GM18498 (cell line): ENCODE measurements at regions not wholly inside any gene's neighbourhood (a gene's known extent, or its start where the extent isn't known, plus 50 kb on each side); places are given as distances from the start of the nearest gene placed in this dataset.
"Not testable (repeated sequence)": the region's sequence is repeated elsewhere in the genome, so short reads cannot be mapped to it uniquely, and the experiment has no call there.

Experiments
- ATAC-seq: cut with Tn5 transposase; IDR thresholded peaks from one replicate; pipeline ENCODE4 v1.9.1; 2021; ENCODE audit warnings: mild to moderate bottlenecking, moderate library complexity; ENCODE audit not compliant: unreplicated experiment

DNA sequence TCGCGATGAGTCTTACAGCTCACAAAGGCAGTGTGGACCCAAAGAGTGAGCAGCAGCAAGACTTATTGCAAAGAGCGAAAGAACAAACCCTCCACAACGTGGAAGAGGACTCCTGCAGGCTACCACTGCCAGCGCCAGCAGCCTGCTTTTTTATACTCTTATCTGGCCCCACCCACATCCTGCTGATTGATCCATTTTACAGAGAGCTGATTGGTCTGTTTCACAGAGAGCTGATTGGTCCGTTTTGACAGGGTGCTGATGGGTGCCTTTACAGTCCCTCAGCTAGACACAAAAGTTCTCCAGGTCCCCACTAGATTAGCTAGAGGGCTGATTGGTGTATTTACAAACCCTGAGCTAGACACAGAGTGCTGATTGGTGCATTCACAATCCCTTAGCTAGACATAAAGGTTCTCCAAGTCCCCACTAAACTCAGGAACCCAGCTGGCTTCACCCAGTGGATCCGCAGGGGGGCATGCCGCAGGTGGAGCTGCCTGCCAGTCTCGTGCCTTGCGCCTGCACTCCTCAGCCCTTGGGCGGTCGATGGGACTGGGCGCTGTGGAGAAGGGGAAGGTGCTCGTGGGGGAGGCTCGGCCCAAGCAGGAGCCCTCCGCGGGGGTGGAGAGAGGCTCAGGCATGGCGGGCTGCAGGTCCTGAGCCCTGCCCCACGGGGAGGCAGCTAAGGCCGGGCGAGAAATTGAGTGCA lies 75.7 kb downstream of the QDPR start:
- ATAC-seq, result not testable (repeated sequence)

DNA sequence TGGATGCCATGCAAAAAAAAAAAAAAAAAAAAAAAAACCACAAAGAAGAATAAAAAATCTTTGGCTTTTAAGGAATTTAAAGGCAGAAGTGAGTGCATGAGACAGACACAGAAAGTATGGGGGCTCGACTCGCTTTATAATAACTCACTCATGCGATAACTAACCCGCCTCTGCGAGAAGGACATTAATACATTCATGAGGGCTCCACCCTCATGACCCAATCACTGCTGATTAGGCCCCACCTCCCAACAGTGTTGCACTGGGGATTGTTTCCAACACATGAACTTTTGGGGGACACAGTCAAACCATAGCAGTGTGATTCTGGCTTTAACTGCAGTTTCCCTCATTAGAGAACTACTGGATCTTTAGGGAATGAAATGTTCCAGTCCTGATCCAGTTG lies 78.1 kb downstream of the QDPR start:
- ATAC-seq, result no peak

DNA sequence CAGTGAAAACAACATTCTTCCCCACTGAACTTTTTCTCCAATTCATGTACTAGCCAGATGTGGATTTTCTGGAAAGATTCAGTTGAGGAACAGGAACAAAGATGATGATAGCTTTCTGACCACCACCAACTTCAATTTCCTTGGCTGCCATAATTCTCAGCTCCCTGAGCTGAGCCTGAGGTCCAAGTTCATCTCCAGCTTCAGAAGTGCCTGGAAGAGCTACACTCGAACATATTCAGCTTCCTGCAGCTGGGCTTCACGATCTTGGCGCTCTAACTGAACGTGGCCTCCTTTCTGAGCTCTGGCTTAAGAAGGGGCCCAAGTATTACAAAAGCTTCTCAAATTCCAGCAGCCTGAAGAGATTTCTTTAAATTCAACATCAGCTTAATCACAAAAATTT lies 83.9 kb downstream of the QDPR start:
- no peak for ATAC-seq

DNA sequence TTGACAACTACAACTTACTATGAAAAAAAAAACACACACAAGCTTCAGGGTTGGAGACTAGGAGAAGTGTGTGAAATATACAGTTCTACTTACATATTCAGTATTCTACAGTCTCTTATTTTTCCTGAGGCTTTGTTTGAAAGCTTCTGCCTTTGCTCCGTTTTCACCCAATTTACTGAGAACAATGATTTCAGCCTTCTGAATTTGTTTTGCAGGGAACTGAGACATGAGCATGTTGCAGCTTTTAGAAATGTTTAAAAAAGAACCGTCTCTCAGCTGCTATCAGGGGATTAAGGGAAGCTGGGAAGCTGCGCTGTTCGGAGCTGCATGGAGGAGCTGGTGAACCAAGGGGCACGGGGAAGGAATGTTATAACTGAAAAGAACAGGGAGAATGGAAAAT lies 85.7 kb downstream of the QDPR start:
- no peak for ATAC-seq

DNA sequence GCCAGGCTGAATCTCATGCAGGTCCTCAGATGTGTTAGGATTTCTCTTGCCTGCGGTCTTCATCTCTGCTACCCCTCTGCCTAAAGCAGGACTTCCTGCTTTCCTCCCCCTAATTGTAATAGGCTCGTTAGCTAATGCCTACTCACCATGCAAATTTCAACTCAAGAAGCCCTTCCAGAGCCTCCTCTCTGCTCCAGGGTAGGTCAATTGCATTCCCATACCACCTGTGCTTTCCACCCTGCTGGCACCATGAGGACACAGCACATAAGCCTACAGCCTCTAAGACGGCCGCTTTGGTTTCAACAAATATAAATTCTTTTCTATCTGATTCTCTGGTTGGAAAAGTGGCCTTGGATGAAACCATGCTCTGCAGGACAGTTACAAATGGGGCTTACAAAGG lies 93.9 kb downstream of the QDPR start:
- no peak for ATAC-seq

DNA sequence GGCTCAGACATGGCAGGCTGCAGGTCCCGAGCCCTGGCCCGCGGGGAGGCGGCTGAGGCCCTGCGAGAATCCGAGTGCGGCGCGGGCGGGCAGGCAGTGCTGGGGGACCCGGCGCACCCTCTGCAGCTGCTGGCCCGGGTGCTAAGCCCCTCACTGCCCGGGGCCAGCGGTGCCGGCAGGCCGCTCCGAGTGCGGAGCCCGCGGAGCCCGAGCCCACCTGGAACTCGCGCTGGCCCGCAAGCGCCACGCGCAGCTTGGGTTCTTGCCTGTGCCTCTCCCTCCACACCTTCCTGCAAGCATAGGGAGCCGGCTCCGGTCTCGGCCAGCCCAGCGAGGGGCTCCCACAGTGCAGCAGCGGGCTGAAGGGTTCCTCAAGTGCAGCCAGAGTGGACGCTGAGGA lies 97.5 kb downstream of the QDPR start:
- no peak for ATAC-seq

DNA sequence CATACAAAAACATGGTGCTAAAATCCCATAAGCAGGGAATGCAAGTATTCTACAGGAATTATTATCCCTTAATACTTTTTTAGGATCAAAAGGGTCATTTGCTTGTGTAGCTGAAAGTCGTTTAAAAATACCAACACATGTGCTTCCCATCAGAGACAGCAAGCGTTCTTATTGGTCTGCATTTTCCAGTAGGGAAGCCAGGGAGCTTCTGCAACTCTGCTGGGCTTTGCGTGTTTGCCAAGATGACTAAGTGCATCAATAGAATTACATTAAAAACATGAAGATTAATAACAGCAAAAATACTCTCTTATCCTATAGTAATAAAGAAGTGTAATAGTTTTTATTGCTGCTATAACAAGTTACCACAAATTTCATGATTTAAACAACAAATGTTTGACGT lies 111.2 kb downstream of the QDPR start:
- no peak for ATAC-seq

DNA sequence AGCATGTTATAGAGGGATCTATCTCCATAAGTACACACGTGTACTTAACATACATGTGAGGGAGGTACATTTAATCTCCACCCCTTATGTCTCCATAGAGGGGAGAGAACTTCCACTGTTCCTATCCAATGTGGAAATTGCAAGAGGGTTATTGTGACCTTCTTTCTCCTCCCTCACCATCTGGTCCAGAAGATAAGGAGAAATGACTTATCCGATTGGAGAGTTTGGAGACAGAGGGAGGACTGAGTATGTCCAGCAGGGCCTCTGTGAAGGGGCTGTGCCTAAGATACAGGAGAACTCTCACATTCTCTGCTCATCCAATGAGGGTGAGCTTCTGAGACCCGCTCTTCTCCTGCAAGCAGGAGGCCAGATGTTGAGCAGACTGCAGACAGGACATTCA lies 113.1 kb downstream of the QDPR start:
- ATAC-seq, result no peak

DNA sequence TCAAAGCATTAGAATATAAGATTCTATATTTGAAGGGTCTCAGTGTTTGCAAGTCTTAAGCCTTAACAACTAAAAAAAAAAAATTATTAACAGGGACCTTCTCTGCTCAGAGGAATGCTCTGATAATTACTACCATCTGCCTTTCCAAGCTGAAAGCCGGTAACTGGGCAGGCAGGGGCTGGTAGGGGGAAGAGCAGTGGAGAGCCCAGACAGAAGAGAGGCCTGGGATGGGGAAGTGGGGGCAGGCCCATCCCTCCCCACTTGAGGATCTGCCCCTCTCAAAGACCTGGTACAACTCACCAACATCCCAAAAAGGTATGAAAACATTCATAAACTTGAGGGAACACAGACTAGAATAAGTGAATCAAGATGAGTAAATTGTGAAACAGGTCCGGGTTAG lies 113.9 kb downstream of the QDPR start:
- ATAC-seq, result no peak

DNA sequence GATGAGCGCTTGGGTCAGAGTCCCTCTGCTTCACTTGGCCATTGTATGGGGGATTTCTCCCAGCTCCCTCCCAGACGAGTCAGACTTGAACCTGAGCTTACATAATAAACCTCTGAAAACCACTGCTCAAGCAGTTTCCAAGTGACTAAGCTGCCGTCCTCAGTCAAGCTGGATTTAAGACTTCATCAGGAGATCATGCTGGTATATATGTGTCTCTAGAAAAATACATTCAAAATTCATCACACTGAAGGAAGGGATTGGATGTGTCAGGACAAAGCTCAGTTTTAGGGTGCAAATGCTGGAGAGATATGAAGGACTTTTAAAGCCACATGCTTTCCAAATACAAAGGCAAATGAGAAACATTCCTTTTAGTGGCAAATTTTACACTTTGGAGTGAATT lies 114.3 kb downstream of the QDPR start:
- ATAC-seq, result no peak

DNA sequence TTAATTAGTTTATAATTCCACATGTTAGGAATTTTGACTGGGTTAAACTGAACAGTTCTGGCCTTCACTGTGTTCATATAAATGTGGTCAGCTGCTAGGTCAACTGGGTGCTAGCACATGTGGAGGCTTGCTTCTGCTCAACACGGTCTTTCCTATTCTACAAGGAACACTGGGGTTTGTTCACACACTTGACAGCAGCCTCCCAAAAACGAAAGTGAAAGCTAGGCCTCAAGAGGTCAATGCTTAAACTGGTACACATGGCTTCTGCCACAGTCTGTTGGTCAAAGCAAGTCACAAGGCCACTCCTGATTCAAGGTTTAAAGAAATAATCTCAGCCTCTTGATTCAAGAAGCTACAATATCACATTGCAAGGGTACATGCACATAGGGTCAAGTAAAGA lies 126.5 kb downstream of the QDPR start:
- ATAC-seq, result no peak

DNA sequence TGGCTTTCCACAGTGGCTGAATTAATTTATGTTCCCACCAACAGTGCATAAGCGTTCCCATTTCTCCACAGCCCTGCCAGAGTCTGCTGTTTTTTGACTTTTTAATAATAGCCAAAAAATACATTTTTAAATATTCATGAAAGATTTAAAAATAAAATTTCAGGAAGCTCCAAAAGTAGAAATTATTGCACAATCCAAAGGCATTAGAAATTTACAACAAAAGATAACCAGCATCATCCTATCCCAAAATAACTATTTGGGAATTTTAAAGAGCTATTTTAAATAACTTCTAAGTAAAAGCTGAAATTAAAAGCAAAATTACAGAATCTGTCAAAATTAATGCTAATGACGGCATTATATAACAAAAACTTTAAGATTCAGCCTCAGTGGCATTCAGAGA lies 131.5 kb downstream of the QDPR start:
- no peak for ATAC-seq

DNA sequence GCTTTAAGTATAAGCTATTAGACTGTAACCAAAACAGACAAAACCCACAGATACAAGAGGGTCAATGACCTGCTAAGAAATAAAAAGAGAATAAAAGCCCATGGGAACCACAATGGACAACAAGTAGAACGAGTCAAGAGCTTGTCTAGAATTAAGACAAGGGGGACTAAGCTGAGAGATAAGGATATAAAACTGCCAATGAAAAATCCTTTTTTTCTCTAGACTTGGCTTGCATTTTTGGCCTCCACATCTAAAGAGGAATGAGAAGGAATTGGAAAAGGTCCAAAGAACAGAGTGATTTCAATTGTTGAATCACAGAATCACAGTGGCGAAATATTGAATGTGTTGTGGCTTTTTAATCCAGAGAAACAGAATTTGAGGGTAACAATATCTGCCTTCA lies 135.7 kb downstream of the QDPR start:
- no peak for ATAC-seq

DNA sequence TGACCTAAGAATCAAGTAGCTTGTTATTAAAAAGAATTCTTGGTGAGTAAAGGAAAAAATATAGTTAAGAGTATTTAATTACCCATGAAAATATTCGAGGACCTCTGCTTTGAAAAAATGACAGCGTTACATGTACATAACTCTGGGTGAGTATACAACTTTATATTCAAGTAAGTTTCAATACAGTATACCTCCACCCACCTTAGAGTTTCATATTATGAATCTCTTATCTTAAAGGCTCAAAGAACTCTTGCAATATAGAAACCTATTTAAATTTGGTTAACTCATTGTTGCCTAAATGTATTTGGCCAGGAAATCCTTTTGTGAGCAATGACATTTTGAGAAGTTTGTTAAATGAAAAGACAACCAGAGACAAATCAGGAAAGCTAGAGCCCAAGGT lies 138.2 kb downstream of the QDPR start:
- ATAC-seq, result no peak

DNA sequence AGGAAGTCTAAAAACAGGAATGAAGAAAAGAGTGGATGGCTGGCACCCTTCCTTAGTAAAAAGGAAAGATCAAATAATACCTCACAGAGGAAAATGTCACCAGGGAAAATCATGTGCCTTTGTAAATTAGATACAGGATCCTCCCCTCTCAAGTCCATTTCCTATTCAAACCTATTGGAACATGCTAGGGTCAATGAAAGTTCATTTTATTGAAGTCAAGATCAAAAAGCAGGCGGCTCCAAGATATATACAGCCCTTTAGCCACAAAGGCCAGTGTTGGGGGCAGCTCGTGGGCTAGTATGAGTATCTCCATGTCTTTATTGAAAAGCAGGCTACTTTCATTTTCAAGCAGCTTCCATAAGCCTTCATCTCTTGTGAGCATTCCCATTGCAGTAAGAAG lies 141.1 kb downstream of the QDPR start:
- ATAC-seq, result no peak

DNA sequence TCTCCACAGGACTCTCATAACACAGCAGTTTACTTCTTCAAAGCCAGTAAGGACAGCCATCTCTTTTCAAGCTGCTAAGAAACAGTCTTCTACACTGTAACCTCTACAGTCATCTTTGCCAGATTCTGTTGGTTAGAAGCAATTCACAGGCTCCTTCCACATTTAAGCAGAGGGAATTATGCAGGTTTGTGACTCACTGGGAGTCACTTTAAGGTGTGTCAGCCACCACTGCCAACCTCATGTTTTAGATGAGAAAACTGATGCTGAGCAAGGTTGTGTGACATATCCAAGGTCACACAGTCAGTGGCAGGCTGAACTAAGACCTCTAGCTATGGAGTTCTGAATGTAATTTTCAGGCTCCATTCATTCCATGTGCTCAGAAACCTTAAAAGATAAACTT lies 143.5 kb downstream of the QDPR start:
- no peak for ATAC-seq

DNA sequence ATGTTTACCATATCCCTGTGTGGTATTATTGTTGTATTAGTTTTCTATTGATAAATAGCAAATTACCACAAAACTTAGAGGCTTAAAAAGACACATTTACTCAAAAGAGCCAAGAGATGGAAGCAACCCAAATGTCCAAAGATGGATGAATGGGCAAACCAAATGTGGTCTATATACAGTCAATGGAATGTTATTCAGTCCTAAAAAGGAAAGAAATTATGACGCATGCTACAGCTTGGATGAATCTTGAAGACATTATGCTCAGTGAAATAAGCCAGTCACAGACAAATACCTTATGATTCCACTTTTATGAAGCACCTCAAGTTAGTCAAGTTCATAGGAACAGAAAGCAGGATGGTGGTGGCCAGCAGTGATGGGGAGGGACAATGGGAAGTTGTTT lies 144.7 kb downstream of the QDPR start:
- no peak for ATAC-seq

DNA sequence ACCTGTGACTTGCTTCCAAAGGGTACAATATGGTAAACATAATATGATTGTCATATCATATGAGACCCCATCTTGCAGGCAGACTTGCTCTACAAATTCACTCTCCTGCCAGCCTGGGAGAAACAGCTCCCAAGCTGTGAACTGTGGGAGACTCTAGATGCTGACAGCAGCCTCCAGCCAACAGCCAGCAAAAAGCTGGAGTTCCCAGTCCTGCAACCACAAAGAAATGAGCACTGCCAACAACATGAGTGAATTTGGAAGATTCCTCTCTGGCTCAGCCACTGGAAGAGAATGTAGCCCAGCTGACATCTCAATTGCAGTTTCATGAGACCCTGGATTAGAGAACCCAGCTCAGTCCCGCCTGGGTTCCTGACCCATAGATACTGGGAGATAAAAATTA lies 145.4 kb downstream of the QDPR start:
- no peak for ATAC-seq

DNA sequence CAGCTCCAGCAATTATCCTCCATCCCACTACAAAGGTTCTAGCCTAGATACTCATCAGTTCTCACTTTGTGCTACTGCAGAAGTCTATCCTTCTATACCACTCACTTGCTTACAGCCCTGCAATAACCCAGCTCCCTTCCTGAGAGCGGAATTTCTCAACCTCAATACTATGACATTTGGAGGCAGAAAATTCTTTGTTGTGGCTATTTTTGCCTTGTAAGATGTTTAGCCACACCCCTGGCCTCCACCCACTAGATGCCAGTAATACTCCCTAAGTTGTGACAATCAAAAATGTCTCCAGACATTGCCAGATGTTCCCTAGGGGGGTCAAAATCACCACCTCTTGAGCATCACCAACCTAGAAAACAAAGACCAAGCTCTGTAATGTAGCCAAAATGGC lies 149.5 kb downstream of the QDPR start:
- no peak for ATAC-seq

DNA sequence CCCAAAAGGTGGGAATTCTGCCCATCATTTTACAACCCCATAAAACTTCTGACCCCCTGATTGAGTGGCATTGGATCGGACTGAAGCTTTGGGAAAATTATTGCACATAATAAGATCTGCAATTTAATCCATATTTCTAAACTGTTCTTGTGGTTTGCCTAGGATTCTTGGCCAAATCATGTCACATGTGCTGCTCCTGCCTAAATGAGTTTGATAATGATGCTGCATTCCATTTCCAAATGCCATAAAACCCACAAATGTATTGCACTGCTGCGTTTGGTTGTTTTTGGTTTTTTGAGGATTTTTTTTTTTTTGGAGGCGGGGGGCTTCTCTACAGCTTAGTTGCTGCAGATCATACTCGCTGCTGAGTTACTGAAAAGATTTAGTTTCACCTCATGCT lies 153.6 kb downstream of the QDPR start:
- ATAC-seq, result no peak

DNA sequence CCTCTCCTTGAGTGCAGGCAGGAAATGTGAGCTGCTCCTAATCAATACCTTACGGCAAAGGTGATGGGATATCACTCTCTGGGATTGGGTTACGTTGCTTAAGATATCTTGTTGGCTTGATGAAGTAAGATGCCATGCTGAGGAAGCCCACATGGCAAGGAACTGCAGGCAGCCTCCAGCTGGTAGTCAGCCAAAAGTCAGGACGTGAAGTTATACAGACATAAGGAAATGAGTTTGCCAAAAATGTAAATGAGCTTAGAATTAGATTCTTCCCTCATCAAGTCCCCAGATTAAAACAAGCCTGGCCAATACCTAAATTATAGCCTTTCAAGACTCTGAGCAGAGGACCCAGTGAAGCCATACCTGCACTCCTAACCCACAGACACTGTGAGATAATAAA lies 155.0 kb downstream of the QDPR start:
- ATAC-seq, result no peak

DNA sequence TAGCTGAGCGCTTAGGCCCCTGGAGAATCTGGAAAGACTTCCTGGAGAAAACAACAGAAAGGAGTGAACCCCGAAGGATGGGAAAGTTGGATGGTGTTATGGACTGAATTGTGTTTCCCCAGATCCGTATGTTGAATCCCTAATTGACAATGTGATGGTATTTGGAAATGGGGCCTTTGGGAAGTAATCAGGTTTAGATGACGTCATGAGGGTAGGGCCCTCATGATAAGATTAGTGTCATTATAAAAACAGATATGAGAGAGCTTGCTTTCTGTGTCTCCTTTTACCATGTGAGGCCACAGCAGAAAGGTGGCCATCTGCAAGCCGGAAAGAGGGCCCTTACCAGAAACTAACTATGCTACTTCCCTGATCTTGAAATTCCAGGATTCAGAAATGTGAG lies 159.5 kb downstream of the QDPR start:
- ATAC-seq, result no peak

DNA sequence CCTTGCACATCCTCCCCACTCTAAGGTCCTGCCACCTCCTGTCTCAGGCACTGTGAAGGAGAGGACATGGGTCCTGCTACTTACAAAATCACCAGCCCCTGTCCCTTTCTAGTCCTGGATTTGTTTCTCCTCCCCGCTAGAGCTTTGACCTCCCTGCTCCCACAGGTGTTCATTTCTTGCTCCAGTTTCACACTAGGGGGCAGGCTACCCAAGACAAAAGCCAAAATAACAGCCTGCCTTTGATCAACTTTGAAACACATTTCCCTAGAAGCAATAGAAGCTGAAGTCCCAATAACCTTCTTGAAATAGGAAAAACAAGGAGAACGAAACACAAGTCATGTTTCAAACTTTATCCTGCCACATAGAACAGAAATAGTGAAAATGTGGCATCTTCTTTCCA lies 164.4 kb downstream of the QDPR start:
- no peak for ATAC-seq

DNA sequence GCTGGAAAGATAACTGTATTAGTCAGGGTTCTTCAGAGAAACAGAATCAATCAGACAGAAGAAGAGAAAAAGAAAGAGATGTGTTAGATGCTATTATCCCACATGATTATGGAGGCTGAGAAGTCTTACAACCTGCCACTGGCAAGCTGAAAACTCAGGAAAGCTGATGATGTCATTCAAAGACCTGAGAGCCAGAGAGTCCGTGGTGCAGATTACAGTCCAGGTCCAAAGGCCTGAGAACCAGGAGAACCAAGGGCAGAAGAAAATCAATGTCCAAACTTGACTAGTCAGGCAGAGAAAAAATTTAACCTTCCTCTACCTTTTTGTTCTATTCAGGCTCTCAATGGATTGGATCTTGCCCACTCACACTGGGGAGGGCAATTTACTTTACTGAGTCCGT lies 172.5 kb downstream of the QDPR start:
- ATAC-seq, result no peak
